ENCODE measurements at regions not wholly inside any gene's neighbourhood (a gene's known extent, or its start where the extent isn't known, plus 50 kb on each side); places are given as distances from the start of the nearest gene placed in this dataset.
"Not testable (repeated sequence)": the region's sequence is repeated elsewhere in the genome, so short reads cannot be mapped to it uniquely, and the experiment has no call there.

GRCh38 chr19:27718234-27718633, 1494.7 kb downstream of the UQCRFS1 start:
- DNase-seq (ENCODE audit: low read depth): no peak

GRCh38 chr19:27717825-27718224, 1495.1 kb downstream of the UQCRFS1 start:
- no peak for DNase-seq (ENCODE audit: low read depth)

- DNase-seq (ENCODE audit: low read depth): no peak
Measured at GRCh38 chr19:27716922-27717321, 1496.0 kb downstream of the UQCRFS1 start.

GRCh38 chr19:27714857-27715256, 1498.1 kb downstream of the UQCRFS1 start:
- DNase-seq (ENCODE audit: low read depth): no peak

- no peak for DNase-seq (ENCODE audit: low read depth)
Measured at GRCh38 chr19:27709496-27709895, 1503.5 kb downstream of the UQCRFS1 start.

- not testable (repeated sequence) for DNase-seq (ENCODE audit: low read depth)
Measured at GRCh38 chr19:27708986-27709385, 1504.0 kb downstream of the UQCRFS1 start.

GRCh38 chr19:27707026-27707425, 1505.9 kb downstream of the UQCRFS1 start:
- DNase-seq (ENCODE audit: low read depth): not testable (repeated sequence)

- no peak for DNase-seq (ENCODE audit: low read depth)
Measured at GRCh38 chr19:27705896-27706295, 1507.1 kb downstream of the UQCRFS1 start.

- no peak for DNase-seq (ENCODE audit: low read depth)
Measured at GRCh38 chr19:27694361-27695055, 1518.4 kb downstream of the UQCRFS1 start.

GRCh38 chr19:27691991-27692390, 1521.0 kb downstream of the UQCRFS1 start:
- DNase-seq (ENCODE audit: low read depth): no peak

GRCh38 chr19:27689734-27690241, 1523.2 kb downstream of the UQCRFS1 start:
- no peak for DNase-seq (ENCODE audit: low read depth)

GRCh38 chr19:27684293-27684692, 1528.7 kb downstream of the UQCRFS1 start:
- no peak for DNase-seq (ENCODE audit: low read depth)

- DNase-seq (ENCODE audit: low read depth): no peak
Measured at GRCh38 chr19:27681972-27682371, 1531.0 kb downstream of the UQCRFS1 start.

GRCh38 chr19:27679905-27680304, 1533.0 kb downstream of the UQCRFS1 start:
- no peak for DNase-seq (ENCODE audit: low read depth)

GRCh38 chr19:27679399-27679798, 1533.6 kb downstream of the UQCRFS1 start:
- DNase-seq (ENCODE audit: low read depth): no peak

GRCh38 chr19:27676877-27677276, 1536.1 kb downstream of the UQCRFS1 start:
- DNase-seq (ENCODE audit: low read depth): no peak

GRCh38 chr19:27676334-27676733, 1536.6 kb downstream of the UQCRFS1 start:
- DNase-seq (ENCODE audit: low read depth): no peak

- no peak for DNase-seq (ENCODE audit: low read depth)
Measured at GRCh38 chr19:27675771-27676170, 1537.2 kb downstream of the UQCRFS1 start.

GRCh38 chr19:27674701-27675100, 1538.2 kb downstream of the UQCRFS1 start:
- no peak for DNase-seq (ENCODE audit: low read depth)

GRCh38 chr19:27673986-27674385, 1539.0 kb downstream of the UQCRFS1 start:
- no peak for DNase-seq (ENCODE audit: low read depth)

GRCh38 chr19:27672309-27673047, 1540.5 kb downstream of the UQCRFS1 start:
- DNase-seq (ENCODE audit: low read depth): no peak

GRCh38 chr19:27671876-27672275, 1541.1 kb downstream of the UQCRFS1 start:
- no peak for DNase-seq (ENCODE audit: low read depth)

- DNase-seq (ENCODE audit: low read depth): no peak
Measured at GRCh38 chr19:27660428-27660827, 1552.5 kb downstream of the UQCRFS1 start.
